PFSK-1 (cell line): ENCODE measurements at regions not wholly inside any gene's neighbourhood (a gene's known extent, or its start where the extent isn't known, plus 50 kb on each side); places are given as distances from the start of the nearest gene placed in this dataset.

ENCODE experiments used
- POLR2AphosphoS5 ChIP-seq: IDR thresholded peaks from 2 replicates; pipeline ENCODE4 v1.6.1; 2012; ENCODE audit warnings: low read depth, mild to moderate bottlenecking, control low read depth, low read length, moderate library complexity
- REST ChIP-seq, 2 experiments: IDR thresholded peaks; 2 replicates each; pipeline versions ENCODE4 v1.6.1 to v1.8.0; 2011 to 2012; ENCODE audit warnings: low read depth in 2 of 2, low read length in 2 of 2, control low read depth in 1 of 2, inconsistent platforms in 1 of 2, mild to moderate bottlenecking in 1 of 2, moderate library complexity in 1 of 2; ENCODE audit not compliant: insufficient read depth in 1 of 2
- SIN3A ChIP-seq: IDR thresholded peaks from 2 replicates; pipeline ENCODE4 v1.6.1; 2012; ENCODE audit warnings: mild to moderate bottlenecking, low read length, moderate library complexity, borderline replicate concordance; ENCODE audit not compliant: insufficient read depth
- TAF1 ChIP-seq: IDR thresholded peaks from 2 replicates; pipeline ENCODE4 v1.6.1; 2012; ENCODE audit warnings: low read length, control low read depth, borderline replicate concordance; ENCODE audit not compliant: insufficient read depth

- TF ChIP-seq SIN3A (no peak), TAF1 (no peak), REST (IDR thresholded peaks at IDR 0.05; ENCODE audit: insufficient read depth in 1 of 2, low read depth in 2 of 2, low read length in 2 of 2) (no peak), POLR2AphosphoS5 (no peak)
These were observed 442.6 kb upstream of the ADGRL2 start for GRCh38 chr1:81358151-81358550.
